Ishikawa (cell line): ENCODE measurements at regions not wholly inside any gene's neighbourhood (a gene's known extent, or its start where the extent isn't known, plus 50 kb on each side); places are given as distances from the start of the nearest gene placed in this dataset.

Source experiments
- CEBPB ChIP-seq: IDR thresholded peaks from 2 replicates; pipeline ENCODE4 v1.6.1; 2012
- CREB1 ChIP-seq: IDR thresholded peaks from 2 replicates; pipeline ENCODE4 v1.6.1; 2012; ENCODE audit warnings: low read depth
- EGR1 ChIP-seq: IDR thresholded peaks from 2 replicates; pipeline ENCODE4 v1.6.1; 2012
- EP300 ChIP-seq: IDR thresholded peaks from 2 replicates; pipeline ENCODE4 v1.6.1; 2012; ENCODE audit warnings: borderline replicate concordance
- FOXM1 ChIP-seq: IDR thresholded peaks from 2 replicates; pipeline ENCODE4 v1.6.1; 2012; ENCODE audit warnings: low read depth, borderline replicate concordance
- RAD21 ChIP-seq: IDR thresholded peaks from 2 replicates; pipeline ENCODE4 v1.6.1; 2012; ENCODE audit warnings: low read depth
- TAF1 ChIP-seq: IDR thresholded peaks from 2 replicates; pipeline ENCODE4 v1.6.1; 2012; ENCODE audit warnings: low read depth, mild to moderate bottlenecking
- YY1 ChIP-seq: IDR thresholded peaks from 2 replicates; pipeline ENCODE4 v1.6.1; 2012; ENCODE audit warnings: low read depth
- ZBTB7A ChIP-seq: IDR thresholded peaks from 2 replicates; pipeline ENCODE4 v1.6.1; 2012; ENCODE audit warnings: low read depth
- TF ChIP-seq, protein P1 (sequence below): IDR thresholded peaks from 2 replicates; pipeline ENCODE4 v1.6.1; 2012
- TF ChIP-seq, protein P2 (sequence below): IDR thresholded peaks from 2 replicates; pipeline ENCODE4 v1.6.1; 2012; ENCODE audit warnings: low read depth, mild to moderate bottlenecking
- TF ChIP-seq, protein P3 (sequence below): IDR thresholded peaks from 2 replicates; pipeline ENCODE4 v1.6.1; 2012

DNA sequence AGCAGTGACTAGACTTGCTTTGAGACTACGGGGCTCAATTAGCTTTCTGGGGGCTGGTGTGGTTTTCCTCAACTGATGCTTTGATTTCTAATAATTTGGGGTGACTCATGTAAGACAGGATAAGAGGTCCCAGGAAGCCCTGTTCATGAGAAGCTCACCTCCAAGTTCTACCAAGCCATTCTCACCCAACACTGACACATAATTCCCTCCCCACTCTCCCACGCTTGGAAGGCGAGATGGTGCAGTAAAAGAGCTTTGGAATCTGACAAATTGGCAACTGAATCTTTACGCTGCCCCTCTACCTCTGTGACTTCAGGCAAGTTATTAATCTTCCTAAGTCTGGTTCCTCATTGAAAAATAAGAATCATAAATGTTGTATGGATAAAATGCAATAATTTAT is 299.1 kb upstream of the DUSP10 start:
- TF ChIP-seq FOXM1, result no peak
- TF ChIP-seq TAF1, result no peak
- TF ChIP-seq, protein P1, sequence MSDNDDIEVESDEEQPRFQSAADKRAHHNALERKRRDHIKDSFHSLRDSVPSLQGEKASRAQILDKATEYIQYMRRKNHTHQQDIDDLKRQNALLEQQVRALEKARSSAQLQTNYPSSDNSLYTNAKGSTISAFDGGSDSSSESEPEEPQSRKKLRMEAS, result no peak
- no peak for TF ChIP-seq YY1
- TF ChIP-seq CEBPB, result no peak
- no peak for TF ChIP-seq CREB1
- no peak for TF ChIP-seq RAD21
- TF ChIP-seq EP300, result no peak
- TF ChIP-seq ZBTB7A, result no peak
- TF ChIP-seq, protein P2, sequence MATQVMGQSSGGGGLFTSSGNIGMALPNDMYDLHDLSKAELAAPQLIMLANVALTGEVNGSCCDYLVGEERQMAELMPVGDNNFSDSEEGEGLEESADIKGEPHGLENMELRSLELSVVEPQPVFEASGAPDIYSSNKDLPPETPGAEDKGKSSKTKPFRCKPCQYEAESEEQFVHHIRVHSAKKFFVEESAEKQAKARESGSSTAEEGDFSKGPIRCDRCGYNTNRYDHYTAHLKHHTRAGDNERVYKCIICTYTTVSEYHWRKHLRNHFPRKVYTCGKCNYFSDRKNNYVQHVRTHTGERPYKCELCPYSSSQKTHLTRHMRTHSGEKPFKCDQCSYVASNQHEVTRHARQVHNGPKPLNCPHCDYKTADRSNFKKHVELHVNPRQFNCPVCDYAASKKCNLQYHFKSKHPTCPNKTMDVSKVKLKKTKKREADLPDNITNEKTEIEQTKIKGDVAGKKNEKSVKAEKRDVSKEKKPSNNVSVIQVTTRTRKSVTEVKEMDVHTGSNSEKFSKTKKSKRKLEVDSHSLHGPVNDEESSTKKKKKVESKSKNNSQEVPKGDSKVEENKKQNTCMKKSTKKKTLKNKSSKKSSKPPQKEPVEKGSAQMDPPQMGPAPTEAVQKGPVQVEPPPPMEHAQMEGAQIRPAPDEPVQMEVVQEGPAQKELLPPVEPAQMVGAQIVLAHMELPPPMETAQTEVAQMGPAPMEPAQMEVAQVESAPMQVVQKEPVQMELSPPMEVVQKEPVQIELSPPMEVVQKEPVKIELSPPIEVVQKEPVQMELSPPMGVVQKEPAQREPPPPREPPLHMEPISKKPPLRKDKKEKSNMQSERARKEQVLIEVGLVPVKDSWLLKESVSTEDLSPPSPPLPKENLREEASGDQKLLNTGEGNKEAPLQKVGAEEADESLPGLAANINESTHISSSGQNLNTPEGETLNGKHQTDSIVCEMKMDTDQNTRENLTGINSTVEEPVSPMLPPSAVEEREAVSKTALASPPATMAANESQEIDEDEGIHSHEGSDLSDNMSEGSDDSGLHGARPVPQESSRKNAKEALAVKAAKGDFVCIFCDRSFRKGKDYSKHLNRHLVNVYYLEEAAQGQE, result no peak
- no peak for TF ChIP-seq EGR1
- TF ChIP-seq, protein P3, sequence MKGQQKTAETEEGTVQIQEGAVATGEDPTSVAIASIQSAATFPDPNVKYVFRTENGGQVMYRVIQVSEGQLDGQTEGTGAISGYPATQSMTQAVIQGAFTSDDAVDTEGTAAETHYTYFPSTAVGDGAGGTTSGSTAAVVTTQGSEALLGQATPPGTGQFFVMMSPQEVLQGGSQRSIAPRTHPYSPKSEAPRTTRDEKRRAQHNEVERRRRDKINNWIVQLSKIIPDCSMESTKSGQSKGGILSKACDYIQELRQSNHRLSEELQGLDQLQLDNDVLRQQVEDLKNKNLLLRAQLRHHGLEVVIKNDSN, result no peak
